IMR-90 (cell line): ENCODE measurements at regions not wholly inside any gene's neighbourhood (a gene's known extent, or its start where the extent isn't known, plus 50 kb on each side); places are given as distances from the start of the nearest gene placed in this dataset.

Experiments
- BHLHE40 ChIP-seq: fragments of 150-350 bp; IDR thresholded peaks from 2 replicates; pipeline ENCODE4 v1.6.1; 2016; ENCODE audit warnings: mild to moderate bottlenecking, low read depth, low read length
- CTCF ChIP-seq: conservative IDR thresholded peaks from 2 replicates; pipeline ENCODE4 v1.5.1; 2012; ENCODE audit warnings: mild to moderate bottlenecking, low read depth, low read length, improper control_type of control experiment
- POLR2A ChIP-seq: IDR thresholded peaks from 2 replicates; pipeline ENCODE4 v1.6.1; 2012; ENCODE audit warnings: mild to moderate bottlenecking, low read depth, low read length

- TF ChIP-seq CTCF, result no peak
- no peak for TF ChIP-seq POLR2A
- TF ChIP-seq BHLHE40, result no peak
These were observed 66.2 kb upstream of the STEAP1B start for GRCh38 chr7:22566176-22566575.
